ENCODE measurements at regions not wholly inside any gene's neighbourhood (a gene's known extent, or its start where the extent isn't known, plus 50 kb on each side); places are given as distances from the start of the nearest gene placed in this dataset.

DNA sequence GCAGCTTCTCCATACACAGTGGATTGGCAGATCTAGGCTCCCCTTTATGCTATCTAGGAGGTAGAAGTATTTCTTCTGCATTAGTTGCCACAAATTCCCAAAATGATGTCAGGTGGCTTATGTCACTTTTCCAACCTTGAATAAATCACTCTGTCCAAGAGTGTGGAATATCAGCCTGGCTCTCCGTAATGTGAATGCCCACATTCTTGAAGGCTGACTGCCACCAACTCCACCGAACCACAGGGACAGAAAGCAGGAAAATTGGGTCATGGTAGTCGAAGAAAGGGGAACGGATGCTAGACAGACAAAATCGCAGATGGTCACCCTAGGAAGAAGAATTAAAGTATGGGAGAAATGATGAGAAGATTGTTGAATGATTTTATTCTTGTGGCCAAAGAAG is 624.9 kb upstream of the CDH2 start:
- no peak for FAIRE-seq

DNA sequence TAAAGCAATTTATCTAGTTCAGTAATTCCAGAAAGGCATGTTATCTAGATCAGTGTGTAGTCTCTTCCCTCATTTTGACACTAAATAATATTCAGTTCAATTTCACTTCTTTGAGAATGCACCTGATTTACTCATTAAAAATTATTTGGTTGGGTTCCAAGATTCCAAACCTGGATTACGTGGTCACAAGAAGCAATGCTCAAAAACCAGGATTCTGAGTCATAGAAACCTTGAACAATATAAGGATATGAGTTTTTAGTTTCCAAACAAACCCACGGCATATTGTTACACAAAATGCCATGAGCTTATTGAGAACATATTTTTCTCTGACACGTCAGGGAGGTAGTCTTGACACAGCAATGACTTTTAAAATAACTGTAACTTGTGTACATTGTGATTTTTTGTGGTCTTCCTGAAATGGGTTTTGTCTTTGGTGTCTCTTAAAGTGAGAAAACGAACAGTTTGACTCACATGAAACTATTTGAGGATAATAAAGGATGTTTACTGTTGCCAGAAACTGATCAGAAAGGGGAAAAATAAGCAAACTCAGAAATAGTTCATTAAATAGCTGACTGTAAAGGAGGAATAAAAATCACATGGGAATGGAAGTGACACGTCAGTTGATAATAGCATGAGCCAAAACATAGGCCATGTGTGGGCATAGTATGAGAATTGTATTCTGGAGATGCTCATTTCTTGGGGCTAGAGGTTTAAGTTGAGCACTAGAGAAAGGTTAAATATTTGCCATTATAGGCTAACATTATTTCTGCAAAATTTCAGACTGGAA is 617.7 kb upstream of the CDH2 start:
- no peak for FAIRE-seq

DNA sequence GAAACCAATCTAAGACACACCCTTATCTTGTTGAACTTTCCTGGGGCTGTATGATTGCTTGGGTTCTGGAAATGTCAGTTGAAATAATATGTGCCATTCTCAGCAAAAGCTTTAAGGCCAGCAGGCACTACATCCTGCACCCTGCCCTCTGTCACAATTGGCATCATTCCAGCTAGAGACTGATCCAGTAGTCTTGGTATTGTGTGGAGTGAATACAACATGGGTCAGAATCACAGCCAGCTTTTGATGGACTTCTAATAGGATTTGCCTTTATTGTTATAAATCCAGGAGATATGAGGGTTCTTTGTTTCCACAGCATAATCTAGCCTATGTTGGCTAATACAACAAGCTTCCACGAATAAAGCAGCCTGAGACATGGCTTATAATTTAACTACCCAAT is 617.0 kb upstream of the CDH2 start:
- no peak for FAIRE-seq

DNA sequence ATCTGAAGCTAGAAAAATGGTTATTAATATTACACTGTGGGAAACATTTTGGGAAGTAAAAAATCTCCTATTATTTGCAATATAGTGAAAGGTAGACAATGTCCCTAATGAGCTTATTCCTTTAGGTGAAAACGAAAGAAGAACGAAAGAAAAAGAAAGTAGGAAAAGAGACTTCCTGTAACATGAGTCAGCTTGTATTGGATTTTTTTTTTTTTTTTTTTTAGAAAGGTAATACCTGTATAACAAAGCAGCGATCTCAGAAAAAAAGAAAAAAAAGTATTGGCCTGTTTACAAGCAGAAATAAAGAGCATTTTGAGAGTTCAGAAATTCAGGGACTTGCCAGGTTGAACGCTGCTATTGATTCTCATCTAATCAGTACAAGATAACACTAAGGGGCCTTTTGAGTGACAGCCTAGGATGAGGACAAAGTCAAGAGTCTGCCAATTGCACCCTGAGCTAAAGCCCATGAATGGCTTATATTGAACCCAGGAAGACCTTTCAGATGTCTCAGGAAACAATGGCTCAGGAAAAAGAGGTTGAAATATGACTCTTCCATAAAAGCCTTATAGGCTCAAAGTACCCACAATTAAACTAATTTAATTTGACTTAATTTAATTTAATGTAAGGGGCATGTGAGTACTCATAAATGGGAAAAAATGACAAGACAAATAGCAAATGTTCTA is 615.6 kb upstream of the CDH2 start:
- no peak for FAIRE-seq

DNA sequence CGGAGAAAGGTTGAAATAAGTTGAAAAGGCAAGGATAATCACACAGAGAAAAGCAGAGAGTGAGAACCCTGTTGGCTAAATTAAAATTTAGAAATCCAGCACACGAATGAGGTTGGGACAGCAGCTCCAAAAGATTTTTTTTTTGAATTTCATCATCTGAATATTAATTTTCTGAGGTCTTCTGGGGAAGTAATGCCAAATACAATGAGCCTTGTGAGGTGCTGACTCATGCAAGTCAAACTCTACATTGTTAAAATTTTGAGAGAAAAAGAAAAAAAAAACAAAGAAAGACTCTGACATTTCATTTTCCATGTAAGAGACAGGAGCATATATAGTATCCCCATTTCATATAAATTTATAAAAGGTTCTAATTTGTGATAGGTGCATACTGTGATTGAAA is 614.2 kb upstream of the CDH2 start:
- FAIRE-seq, result no peak

DNA sequence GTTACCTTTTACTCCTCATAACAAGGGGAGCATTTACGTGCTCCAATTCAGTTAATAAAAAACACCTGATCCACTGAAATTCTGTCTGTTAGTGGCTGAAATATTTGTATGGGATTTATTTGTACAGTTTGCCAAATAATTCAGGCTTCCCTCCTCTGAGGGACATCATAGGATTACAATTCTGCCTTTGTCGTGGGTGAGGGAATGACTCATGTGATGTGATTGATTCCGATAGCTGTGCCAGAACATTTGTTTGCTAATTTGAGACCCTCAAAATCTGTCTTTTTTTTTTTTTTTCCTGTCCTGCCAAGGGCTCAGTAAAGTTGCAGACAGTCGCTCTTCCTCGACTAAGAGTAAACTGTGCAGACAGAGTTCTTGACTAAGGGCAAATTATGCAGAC is 612.6 kb upstream of the CDH2 start:
- no peak for FAIRE-seq

DNA sequence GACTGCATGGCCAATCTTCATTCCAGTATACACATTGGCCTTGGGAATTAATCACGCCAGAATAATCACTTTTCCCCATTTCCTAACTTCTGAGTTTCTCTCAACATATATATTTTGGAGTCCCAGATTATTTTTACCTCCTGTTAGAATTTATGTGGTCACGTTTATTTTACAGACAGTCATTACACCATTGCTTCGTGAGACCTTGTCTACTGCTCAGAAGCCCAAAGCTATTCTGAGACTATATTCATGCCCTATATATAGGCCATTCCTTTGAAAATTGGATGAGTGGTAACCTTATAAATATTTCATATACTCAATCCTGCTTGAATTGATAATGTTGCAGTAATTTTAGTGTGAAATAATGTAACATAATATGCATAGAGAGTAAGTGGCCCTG is 610.0 kb upstream of the CDH2 start:
- FAIRE-seq, result no peak

DNA sequence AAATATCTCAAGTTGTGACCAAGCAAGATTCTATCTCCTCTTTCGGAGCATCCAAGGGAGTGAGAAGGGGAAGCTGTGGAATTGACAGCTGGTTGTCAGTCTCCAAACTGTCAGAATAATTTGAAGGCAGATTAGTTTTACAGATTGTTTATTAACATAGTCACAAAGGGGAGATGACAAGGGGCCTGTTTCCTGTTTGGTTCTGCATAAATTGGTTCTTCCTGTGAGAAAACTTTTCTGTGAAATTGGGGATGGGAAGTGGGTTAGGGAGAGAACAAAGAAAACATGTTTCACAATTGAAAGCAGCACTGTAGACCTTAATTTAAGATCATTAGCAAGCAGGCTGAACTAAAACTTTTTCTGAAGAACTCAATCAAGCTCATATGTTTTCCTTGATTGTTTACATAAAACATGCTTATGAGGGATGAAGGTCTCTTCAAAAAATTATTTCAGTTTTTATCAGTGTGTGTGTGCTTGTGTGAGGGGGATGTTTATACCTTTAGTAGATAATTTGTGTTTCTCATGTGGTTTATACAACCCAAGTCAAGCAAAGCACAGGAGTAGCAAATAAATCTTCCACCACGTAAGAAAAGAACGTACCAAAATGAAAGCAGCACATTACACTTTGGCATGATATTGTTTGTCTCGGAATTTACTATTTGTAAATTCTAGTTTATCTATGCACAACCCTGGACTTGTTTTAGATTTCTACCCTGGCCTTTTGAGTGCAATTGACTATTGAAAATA is 604.9 kb upstream of the CDH2 start:
- FAIRE-seq, result no peak

DNA sequence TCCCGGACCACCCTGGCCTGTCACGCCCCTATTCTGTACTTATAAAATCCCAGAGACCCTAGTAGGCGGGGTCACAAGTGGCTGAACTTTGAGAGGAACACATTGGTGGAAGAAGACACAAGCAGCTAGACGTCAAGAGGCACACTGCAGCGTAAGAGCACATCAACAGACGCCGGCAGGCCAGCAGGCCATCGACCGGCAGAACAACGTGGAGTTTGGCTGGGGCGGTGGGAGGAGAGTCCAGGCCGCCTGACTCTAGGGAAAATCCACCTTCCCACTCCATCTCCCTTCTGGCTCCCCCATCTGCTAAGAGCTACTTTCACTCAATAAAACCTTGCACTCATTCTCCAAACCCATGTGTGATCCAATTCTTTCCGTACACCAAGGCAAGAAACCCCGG is 601.8 kb upstream of the CDH2 start:
- FAIRE-seq, result no peak

DNA sequence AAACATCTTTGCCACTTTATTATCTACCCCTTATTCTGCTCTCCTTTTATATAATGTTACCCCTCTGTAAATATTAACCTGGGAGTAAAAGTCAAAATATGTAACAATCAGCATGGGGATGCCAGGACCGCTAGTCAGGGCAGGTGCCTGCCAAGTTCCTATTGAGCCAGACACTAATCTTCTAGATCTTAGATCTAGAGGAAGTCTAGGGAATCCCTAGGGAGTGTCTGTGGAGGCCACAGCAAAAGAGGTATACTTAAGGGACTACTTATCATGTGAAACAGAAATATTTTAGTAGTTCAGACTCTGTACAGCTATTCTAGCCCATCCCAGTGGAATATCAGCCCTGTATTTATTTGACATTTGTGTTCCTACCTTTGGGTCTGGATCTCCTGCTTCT is 600.8 kb upstream of the CDH2 start:
- FAIRE-seq, result no peak

DNA sequence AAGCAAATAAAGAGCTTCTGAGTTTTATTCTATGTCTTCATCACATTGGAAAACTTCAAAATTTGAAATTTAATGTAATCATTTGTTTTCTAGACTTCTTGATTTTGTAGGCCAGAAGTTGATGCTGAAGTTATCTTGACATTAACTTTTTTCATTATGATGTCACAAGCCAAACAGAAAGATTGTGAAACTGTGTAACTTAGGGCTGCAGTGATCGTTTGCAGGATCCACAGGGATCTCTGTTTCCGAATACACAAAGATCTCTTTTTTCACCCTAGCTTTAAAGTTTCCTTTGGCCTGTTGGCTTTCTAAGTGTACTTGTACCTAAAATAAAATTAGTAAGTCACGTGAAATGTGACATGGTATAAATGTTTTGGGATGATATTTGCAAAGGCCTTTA is 594.9 kb upstream of the CDH2 start:
- no peak for FAIRE-seq

DNA sequence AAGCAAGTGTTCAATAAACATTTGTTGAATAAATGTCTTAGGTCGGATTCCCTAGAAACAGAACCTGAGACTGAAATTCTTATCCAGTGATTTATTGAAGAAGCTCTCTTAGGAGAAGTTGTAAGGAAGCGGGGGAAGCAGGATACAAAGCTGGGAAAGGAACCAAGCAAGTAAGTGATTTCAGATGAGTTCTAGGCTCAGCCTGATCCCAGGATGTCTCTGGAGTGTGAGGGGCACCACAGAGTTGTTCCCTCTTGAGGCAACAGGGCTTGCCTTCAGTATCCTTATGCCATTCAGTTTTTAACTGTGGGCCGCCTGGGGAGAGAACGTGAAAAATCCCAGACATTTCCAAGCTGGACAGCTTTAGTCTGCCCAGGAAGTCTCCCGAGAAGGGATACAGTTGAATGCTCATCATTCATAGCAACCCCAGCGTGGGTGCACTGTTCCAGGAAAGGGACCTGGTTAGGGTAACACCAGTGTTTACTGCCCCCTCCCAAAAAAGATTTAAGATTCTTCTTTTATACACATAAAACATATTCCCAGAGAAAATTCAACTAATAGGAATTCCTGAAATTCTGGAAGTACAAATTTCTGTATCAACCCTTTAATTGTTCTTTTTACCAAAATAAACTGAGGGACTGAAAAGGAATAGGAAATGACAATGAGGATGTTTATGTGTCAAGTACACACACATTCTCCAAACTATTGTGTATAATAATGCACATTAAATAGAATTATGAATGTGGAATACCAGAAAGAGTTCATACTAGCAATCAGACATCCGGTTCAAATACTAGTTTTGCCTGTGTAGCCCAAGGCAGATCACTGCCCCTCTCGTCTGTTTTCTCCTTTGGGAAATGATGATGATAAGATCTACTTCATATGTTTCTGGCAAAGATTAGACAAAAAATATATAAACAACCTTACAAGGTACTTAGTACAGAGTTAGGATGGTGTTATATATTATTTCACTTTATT is 592.1 kb upstream of the CDH2 start:
- no peak for FAIRE-seq

DNA sequence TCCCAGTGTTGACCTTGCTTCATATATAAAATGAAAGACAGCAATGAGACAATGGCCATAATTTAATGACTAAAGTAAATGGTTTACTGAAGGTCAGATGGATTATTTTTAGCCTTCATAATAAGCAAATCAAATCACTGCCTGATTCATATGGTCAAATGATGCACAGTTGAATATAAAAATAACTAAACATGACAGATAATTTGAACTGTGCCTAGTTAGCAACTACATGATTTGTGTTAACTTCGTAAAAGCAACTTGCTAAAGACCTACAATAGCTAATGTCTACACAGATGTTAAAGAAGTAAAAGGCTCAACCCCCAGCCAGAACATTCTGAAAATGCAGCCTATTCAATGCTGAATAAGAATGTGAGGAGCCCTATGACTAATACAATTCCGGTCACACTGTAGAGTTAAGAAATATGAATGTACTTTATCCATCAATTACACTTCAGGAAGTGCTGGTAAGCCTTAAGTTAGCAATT is 590.8 kb upstream of the CDH2 start:
- no peak for FAIRE-seq

DNA sequence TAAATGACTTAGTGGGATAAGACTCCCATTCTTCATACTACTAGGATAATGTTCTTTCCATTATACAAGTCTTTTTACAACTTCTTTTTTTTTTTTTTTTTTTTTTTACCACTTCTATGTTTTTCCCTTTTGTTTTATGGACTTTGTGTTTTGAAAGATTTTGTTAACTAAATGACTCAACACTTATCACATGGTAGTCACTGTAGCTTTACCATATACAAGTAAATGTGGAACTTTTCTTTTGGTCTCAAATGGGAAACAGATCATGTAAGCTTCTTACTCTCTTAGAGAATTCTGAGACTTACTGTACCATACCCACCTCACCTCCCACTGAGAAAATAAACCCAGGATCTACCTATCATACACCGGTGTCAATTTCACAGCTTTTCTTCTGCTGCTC is 590.3 kb upstream of the CDH2 start:
- no peak for FAIRE-seq

DNA sequence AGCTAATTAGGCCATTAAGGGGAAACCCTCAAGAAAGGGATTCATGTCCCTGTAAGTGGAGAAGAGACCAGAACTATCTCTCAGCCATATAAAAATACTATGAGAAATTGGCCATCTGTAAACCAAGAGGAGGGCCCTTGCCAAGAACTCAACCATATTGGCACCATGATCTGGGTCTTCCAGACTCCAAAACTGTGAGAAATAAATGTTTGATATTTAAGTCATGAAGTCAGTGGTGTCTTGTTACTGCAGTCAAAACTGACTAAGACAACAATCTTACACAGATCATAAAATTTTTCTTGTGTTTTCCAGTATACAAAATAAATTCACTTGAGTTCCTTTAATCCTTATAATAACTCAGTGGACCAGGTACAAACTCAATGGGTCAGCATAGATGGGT is 589.8 kb upstream of the CDH2 start:
- no peak for FAIRE-seq

DNA sequence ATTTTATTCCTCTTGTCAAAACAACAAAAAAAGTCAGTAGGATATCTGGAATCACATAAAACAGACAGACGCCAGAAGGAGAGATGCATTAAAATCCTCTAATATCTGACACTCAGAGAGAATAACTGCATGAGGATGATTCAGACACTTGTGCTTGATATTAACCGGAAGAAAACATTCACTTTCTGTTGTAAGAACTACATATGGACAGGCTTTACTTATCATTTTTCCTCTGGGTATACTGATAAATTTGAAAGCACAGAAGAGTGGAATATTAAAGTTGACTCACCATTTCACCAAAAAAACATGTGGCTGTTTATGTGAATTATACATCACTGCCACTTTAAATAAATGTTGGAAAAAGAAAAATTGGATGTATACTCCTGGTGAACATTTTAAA is 589.1 kb upstream of the CDH2 start:
- no peak for FAIRE-seq

DNA sequence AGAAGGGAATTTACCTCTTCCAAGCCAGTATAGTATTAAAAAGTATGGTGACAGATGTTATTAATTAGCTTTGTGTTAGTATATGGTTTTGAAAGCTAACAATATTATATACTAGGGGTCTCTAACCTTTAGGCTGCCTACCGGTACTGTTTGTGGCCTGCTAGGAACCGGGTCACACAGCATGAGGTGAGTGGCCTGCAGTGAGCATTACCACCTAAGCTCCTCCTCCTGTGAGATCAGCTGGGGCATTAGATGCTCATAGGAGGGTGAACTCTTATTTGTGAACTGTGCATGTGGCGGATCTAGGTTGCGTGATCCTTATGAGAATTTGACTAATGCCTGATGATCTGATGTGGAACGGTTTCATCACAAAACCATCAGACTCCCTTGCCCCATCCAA is 583.4 kb upstream of the CDH2 start:
- FAIRE-seq, result no peak

DNA sequence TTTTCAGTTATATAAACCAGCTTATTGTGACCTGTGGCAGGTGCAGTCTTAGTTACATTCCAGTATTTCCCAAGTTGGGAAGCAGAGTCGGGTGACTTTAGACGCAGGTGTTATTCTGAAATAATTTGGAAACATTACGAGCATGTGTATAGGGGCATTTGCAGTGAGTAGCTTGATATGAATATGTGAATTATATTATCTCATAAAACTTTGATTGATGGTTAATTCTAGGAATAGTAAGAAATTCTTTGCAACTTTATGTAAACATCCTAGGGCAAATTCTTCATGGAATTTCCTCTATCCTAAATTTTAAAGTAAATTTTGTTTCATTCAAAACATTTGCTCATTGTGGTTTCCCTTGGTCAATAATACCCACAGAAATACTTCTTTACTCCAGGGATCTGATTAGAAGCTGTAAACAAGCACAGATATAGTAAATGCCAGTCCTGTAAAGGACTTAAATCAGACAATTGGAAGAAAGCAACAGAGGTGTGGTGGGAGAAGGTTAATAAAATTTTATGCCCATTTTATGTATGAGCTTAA is 580.6 kb upstream of the CDH2 start:
- FAIRE-seq, result no peak

DNA sequence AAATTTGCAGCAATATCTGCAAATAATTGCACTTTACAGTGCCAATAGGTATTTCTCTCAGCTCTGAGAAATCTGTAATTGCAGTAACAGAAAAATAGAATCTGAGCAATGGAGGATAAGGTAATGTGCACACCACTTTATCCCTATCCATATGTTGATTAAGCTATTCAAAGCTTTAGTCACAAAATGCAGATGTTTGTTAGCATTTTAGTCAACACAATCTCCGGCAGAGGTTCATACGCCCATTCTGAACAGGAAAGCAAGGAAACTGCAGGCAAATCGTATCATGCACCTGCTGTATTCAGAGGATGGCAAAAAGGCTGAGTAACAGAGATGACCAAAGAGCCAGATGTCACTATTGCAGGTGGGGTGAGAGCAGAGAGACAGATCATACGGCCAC is 566.2 kb upstream of the CDH2 start:
- no peak for FAIRE-seq

DNA sequence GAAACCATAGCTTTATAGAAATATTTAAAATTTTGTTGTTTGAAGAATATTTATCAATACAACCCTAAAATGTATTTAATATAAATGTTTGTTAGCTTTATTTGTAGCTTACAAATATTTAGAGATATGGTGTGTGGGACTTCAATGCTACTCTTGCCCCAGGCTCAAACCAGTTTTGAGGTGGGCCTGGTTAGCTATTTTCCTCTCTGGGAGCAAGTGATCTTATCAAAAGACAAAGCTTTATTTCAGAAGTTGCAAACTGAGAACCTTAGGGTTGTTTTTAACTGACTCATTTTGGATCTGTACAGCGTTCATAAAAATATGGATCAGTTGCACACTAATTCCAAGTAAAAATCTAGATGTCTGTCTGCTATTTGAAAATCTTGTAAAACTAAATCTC is 563.6 kb upstream of the CDH2 start:
- no peak for FAIRE-seq

DNA sequence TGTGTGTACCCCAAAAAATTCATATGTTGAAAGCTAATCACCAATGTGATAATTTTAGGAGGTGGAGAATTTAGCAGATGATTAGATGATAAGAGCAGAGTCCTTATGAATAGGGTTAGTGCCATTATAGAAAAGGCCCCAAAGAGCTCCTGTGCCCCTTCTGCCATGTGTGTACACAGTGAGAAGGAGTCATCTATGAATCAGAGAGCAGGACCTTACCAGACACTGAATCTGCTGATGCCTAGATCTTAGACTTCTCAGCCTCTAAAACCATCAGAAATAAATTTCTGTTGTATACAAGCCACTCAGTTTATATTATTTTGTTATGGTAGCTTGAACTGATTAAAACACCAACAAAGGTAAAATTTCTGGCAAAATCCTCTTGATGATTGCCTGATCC is 560.0 kb upstream of the CDH2 start:
- no peak for FAIRE-seq

DNA sequence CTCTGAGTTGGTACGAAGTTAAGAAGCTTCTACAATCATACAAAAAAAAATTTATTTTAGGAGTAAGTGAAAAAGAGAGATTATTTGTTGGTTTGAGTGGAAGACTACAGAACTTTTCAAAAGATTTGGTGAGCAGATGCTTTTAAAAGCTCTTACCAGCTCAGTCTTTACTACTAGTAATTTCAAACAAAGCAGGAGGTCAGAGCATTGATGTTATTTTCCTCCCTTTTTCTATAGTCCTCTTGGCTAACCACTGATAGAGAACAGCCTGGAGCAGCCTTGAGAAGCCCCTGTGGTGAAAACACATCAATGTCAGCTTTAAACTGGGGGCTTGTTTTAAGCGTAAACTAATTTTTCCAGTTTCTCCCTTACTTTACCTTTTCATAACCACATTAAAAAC is 559.3 kb upstream of the CDH2 start:
- FAIRE-seq, result no peak

DNA sequence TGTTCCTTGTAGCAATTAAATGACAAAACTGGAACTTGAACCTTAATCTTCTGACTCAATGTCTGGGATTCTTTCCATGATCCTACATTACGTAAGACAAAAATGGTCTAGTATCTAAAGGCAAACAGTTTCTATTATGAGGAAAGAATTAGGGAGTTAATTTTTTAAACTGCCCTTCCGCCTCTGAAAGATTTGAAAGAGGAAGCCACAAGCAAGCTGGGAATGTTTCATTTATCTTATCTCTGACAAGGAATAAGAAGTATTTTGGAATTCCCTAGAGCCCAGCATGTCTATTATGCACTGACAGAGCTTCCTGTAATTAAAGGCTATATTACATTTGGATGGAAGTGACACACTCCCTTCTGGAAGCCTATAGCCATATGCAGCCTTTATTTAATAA is 558.8 kb upstream of the CDH2 start:
- FAIRE-seq, result no peak
